ENCODE measurements at regions not wholly inside any gene's neighbourhood (a gene's known extent, or its start where the extent isn't known, plus 50 kb on each side); places are given as distances from the start of the nearest gene placed in this dataset.

GRCh38 chr2:215796140-215796855 is 217.1 kb downstream of the MREG start:
- peak overlapping the region; percentile 54 for H3K27ac Mint-ChIP-seq
- no peak for DNase-seq

GRCh38 chr2:215794829-215795546 is 218.4 kb downstream of the MREG start:
- TF ChIP-seq, protein P1, sequence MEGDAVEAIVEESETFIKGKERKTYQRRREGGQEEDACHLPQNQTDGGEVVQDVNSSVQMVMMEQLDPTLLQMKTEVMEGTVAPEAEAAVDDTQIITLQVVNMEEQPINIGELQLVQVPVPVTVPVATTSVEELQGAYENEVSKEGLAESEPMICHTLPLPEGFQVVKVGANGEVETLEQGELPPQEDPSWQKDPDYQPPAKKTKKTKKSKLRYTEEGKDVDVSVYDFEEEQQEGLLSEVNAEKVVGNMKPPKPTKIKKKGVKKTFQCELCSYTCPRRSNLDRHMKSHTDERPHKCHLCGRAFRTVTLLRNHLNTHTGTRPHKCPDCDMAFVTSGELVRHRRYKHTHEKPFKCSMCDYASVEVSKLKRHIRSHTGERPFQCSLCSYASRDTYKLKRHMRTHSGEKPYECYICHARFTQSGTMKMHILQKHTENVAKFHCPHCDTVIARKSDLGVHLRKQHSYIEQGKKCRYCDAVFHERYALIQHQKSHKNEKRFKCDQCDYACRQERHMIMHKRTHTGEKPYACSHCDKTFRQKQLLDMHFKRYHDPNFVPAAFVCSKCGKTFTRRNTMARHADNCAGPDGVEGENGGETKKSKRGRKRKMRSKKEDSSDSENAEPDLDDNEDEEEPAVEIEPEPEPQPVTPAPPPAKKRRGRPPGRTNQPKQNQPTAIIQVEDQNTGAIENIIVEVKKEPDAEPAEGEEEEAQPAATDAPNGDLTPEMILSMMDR (IDR thresholded peaks at IDR 0.05) = peak; percentile 28
- H3K27ac Mint-ChIP-seq = peak overlapping the region; percentile 7
- peak; percentile 41 for DNase-seq
- no peak overlapping the region for H3K4me3 Mint-ChIP-seq
- peaks cover 58% of the 10 kb centered on the region for H3K4me1 Mint-ChIP-seq
- H3K36me3 Mint-ChIP-seq (ENCODE audit: low read depth) = no peaks in the 10 kb centered on the region
- peaks cover under 1% of the 10 kb centered on the region for H3K27me3 Mint-ChIP-seq (ENCODE audit: low read depth, poor library complexity)
- no peaks in the 10 kb centered on the region for H3K9me3 Mint-ChIP-seq

More at GRCh38 chr2:215796140-215796855, 217.1 kb downstream of the MREG start:
- TF ChIP-seq, protein P1 (IDR thresholded peaks at IDR 0.05) = no peak
- no peak overlapping the region for H3K4me3 Mint-ChIP-seq
- peaks cover 7% of the 10 kb centered on the region for H3K36me3 Mint-ChIP-seq (ENCODE audit: low read depth)
- peaks cover 5% of the 10 kb centered on the region for H3K27me3 Mint-ChIP-seq (ENCODE audit: low read depth, poor library complexity)
- H3K4me1 Mint-ChIP-seq = peaks cover 45% of the 10 kb centered on the region
- H3K9me3 Mint-ChIP-seq = peaks cover 3% of the 10 kb centered on the region

DNA sequence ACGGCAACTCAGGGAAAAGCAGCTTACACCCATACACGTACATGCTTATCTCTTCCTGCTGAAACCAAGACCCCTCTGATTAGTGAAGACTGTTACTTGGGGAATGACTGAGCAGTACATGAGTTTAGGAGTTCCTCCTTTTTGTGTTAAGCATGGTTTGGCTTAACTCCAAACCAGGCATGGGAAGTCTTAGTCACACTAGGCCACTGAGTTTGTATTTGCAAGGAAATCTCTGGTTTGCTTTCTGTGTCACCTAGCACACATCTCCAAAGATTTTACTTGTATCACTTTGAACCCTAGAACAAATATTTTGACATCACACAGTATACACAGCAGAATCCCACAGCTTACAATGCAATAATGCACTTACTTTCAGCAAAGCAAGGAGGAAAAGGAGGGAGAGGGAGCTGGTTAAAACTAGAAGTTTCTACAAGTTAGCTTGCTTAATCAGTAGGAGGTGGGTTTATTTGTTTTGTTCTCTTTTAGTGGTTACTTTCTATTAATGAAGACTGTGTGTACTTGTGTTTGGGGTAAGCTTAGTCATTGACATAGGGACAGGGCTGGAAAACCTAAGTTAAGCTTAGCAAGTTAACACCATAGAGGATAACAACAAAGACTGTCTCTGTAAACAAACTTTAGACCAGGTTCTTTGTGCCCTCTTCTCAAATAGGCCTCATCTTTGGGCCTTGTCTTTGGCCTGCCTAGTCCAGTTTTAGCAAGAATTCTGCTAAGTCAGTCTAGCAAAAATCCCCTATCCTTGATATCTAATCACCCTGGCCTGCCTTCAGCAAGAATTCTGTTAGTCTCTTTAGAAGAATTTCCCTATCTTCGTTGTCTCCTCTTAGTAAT is 219.4 kb downstream of the MREG start:
- Mint-ChIP-seq H3K36me3 (ENCODE audit: low read depth) (no peaks in the 10 kb centered on the region), H3K4me1 (peaks cover 63% of the 10 kb centered on the region), H3K27me3 (ENCODE audit: low read depth, poor library complexity) (no peaks in the 10 kb centered on the region), H3K4me3 (no peak overlapping the region), H3K9me3 (no peaks in the 10 kb centered on the region), H3K27ac (peak overlapping the region; percentile 33)
- no peak for DNase-seq
- TF ChIP-seq, protein P1 (IDR thresholded peaks at IDR 0.05) = no peak

GRCh38 chr2:215791481-215791937 is 221.8 kb downstream of the MREG start:
- no peaks in the 10 kb centered on the region for H3K27me3 Mint-ChIP-seq (ENCODE audit: low read depth, poor library complexity)
- TF ChIP-seq, protein P1 (IDR thresholded peaks at IDR 0.05) = no peak
- no peak for DNase-seq
- H3K9me3 Mint-ChIP-seq = no peaks in the 10 kb centered on the region
- H3K4me1 Mint-ChIP-seq = peaks cover 57% of the 10 kb centered on the region
- H3K4me3 Mint-ChIP-seq = no peak overlapping the region
- peak overlapping the region; percentile 77 for H3K27ac Mint-ChIP-seq
- no peaks in the 10 kb centered on the region for H3K36me3 Mint-ChIP-seq (ENCODE audit: low read depth)

GRCh38 chr2:215790523-215791421 is 222.6 kb downstream of the MREG start:
- H3K4me3 Mint-ChIP-seq = no peak overlapping the region
- no peaks in the 10 kb centered on the region for H3K9me3 Mint-ChIP-seq
- DNase-seq = no peak
- H3K27ac Mint-ChIP-seq = peak overlapping the region; percentile 37
- H3K27me3 Mint-ChIP-seq (ENCODE audit: low read depth, poor library complexity) = no peaks in the 10 kb centered on the region
- peaks cover 50% of the 10 kb centered on the region for H3K4me1 Mint-ChIP-seq
- TF ChIP-seq, protein P1 (IDR thresholded peaks at IDR 0.05) = no peak
- no peaks in the 10 kb centered on the region for H3K36me3 Mint-ChIP-seq (ENCODE audit: low read depth)

All from nephron progenitor cell (in vitro differentiated cells).